ENCODE measurements at regions not wholly inside any gene's neighbourhood (a gene's known extent, or its start where the extent isn't known, plus 50 kb on each side); places are given as distances from the start of the nearest gene placed in this dataset.

GRCh38 chr17:27985736-27986399, 56.6 kb upstream of the NLK start:
- no peak for TF ChIP-seq ATF3 (IDR thresholded peaks at IDR 0.05)
- no peak for TF ChIP-seq REST (IDR thresholded peaks at IDR 0.05; ENCODE audit: low read depth)
- TF ChIP-seq CTCF (IDR thresholded peaks at IDR 0.05 in 2 of 3, conservative IDR thresholded peaks at IDR 0.05 in 1 of 3; ENCODE audit: borderline replicate concordance in 1 of 3, insufficient read depth in 1 of 3, low read depth in 2 of 3, low read length in 2 of 3): no peak
- TF ChIP-seq, protein P1, sequence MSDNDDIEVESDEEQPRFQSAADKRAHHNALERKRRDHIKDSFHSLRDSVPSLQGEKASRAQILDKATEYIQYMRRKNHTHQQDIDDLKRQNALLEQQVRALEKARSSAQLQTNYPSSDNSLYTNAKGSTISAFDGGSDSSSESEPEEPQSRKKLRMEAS (IDR thresholded peaks at IDR 0.05): no peak
- no peak for TF ChIP-seq POLR2AphosphoS5 (IDR thresholded peaks at IDR 0.05; ENCODE audit: low read depth, low read length)
- TF ChIP-seq, protein P2, sequence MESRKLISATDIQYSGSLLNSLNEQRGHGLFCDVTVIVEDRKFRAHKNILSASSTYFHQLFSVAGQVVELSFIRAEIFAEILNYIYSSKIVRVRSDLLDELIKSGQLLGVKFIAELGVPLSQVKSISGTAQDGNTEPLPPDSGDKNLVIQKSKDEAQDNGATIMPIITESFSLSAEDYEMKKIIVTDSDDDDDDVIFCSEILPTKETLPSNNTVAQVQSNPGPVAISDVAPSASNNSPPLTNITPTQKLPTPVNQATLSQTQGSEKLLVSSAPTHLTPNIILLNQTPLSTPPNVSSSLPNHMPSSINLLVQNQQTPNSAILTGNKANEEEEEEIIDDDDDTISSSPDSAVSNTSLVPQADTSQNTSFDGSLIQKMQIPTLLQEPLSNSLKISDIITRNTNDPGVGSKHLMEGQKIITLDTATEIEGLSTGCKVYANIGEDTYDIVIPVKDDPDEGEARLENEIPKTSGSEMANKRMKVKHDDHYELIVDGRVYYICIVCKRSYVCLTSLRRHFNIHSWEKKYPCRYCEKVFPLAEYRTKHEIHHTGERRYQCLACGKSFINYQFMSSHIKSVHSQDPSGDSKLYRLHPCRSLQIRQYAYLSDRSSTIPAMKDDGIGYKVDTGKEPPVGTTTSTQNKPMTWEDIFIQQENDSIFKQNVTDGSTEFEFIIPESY (IDR thresholded peaks at IDR 0.05; ENCODE audit: extremely low read depth, insufficient replicate concordance, low read length): no peak
- no peak for TF ChIP-seq EZH2 (IDR thresholded peaks at IDR 0.05)
- TF ChIP-seq SIN3A (IDR thresholded peaks at IDR 0.05; ENCODE audit: low read depth): no peak
